HG03442 (cell line): ENCODE measurements at regions not wholly inside any gene's neighbourhood (a gene's known extent, or its start where the extent isn't known, plus 50 kb on each side); places are given as distances from the start of the nearest gene placed in this dataset.
"Not testable (repeated sequence)": the region's sequence is repeated elsewhere in the genome, so short reads cannot be mapped to it uniquely, and the experiment has no call there.

Experiments
- ATAC-seq: cut with Tn5 transposase; IDR thresholded peaks from one replicate; pipeline ENCODE4 v1.9.1; 2021; ENCODE audit warnings: mild to moderate bottlenecking, moderate library complexity; ENCODE audit not compliant: unreplicated experiment

DNA sequence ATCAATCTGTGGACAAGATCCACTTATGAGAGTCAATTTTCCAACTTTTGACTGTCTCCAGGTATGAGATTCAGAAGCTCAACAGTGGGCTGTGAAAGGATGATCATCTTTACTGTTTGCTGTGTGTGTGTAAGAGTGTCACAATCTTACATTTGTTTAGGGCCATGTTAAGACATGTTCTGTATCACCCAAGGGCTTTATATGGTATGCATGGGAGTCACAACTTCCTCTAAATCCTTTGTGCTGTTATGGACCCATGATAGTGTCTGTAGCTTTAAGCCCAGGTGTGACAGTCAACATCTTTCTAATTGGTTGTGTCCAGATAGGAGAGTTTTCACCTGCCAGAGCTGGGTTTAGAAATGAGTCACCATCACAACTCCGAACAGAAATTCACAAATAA lies 70.2 kb downstream of the ZNF726 start:
- not testable (repeated sequence) for ATAC-seq

DNA sequence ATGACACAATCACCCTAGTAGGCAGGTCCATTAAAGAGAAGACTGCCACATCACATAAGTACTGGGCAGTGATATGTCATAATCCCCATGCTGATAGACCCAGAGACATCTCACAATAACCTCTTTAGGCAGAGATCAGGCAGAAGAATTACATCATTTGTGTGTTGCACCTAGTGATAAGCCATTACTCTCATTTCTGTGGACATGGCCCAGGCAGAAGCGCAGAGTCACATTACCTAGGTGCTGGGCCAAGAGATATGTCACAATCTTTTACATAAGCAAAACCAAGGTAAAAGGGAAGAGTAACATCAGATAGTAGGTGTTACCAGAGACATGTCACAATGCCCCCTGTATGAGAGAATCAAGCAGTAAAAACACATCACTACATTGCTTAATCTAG lies 71.9 kb downstream of the ZNF726 start:
- ATAC-seq: no peak

DNA sequence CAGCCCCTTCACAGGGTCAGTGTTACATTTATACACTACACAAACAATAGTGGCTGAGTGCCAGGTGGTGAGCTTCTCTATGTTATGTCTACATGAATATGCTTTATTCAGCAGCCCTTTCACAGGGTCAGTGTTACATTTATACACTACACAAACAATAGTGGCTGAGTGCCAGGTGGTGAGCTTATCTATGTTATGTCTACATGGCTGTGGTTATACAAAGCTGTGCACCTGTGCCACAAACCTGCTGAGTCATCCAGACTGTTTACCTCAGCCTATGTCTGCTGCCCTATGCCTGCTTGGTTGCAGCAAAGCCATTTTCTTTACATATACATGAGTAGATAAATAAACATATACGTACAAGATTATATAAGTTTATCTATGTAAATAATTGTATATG lies 76.5 kb downstream of the ZNF726 start:
- no peak for ATAC-seq

DNA sequence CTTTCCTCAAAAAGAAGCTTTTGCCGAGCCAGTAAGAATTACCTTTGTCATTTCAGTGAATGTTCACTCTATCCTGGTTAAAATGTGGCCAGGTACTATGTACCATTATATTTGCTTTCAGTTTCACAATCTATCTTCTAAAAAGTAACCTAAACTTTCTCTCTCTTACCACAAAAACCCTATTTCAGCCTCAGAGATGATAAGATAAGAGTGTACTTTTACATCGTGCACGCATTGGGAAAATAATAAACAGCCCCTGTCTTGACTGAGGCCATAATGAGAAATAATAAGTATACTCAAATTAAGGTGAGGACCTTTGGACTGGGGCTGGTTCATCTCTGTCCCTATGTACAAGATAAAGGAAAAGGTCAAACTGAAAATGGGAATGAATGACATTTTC lies 77.7 kb downstream of the ZNF726 start:
- ATAC-seq: no peak

DNA sequence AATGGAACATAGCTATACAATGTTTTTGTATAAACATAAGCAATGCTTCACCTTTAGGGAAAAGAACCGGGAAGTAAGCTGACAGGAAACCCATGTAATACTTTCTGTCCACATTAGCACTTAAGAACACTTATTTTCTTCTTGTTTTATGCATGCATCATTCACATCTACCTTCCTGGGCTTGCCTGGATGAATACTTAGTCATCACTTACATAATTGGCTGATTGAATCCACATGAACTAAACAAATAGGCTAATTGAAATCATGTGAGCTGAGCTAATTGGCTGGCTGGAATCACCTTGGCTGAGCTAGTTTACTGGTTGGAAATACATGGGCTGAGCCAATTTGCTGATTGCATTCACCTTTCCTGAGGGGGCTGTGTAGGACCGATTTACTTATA lies 78.8 kb downstream of the ZNF726 start:
- ATAC-seq: no peak

DNA sequence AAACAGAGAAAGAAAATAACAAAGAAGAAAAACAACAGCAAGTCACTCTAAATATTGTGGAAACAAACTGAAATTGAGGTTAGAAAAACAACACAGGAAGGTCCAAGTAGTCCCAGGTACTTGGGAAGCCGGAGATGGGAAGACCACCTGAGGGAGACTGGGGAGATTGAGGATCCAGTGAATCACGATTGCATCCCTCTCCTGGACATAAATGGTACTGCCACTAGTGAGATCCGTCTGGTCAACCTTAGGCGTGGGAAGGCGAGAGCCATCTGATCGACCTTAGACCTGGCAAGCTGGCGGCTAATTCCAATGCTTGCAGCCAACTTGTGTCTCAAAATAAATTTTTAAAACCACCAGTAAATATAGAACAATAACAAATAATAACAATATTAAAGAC lies 81.9 kb downstream of the ZNF726 start:
- no peak for ATAC-seq

DNA sequence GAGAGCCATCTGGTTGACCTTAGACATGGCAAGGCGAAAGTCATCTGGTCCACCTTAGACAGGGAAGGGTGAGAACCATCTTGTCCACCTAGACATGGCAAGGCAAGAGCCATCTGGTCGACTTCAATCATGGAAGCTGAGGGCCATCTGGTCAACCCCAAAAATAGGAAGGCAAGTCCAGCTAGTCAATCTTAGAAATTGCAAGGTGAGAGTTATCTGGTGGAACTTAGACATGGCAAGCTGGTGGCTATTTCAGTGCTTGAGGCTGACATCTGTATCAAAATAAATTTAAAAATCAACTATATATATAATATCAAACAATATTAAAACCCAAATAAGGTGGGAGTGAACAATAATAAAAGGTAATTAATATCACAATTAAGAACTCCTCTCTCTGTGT lies 83.9 kb downstream of the ZNF726 start:
- ATAC-seq: no peak

DNA sequence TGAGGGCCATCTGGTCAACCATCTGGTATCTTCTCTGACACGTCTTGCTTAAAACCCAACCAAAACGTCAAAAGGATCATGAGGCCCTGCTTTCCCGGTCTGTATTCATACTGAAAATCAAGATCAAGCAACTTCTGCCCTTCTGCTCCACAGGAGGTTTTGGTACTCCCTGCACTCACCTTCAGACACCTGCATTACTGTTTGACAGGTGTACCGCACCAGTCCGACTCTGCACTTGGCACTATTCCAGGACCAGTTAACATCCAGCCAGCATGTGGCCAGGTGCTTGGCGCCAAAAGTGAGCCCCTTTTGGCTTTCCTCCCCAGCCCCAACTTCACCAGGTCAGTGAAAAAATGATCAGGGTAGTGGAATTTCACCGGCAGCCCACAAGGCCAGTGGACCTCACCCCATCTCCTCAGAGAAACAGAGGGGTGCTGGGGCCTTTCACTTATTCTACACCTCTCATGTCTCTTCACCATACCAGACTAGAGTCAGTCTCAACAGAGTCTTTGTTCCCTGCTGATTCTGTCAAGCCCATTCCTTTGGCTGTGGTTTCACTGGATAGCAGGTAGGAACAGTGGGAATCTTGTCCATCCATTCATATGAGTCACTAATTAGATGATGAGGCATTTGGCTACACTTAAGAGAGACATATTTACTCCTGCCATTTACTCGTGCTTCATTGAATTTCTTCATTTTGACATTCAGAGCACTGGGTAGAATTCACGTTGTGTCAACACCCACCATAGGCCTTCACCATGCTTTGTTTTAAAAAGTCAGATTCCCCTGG lies 85.3 kb downstream of the ZNF726 start:
- ATAC-seq: no peak

DNA sequence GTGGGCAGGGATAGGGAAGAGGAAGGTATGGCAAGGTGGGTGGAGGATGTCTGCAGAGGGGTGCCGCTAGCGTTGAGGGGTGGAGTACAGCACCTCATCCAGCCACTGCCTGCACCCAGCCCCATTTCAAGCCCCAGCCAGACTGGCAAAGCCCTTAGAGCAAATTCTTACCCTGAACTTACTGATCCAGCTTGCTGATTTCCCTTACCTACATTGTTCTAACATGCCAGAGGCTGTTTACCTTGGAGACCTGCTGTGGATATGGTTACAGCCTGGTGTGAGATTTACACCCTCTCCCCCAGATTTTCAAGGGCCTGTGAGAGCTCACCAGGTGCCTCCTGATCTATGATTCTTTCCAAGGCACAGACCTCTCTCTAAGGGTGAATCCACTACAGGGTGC lies 86.0 kb downstream of the ZNF726 start:
- no peak for ATAC-seq

DNA sequence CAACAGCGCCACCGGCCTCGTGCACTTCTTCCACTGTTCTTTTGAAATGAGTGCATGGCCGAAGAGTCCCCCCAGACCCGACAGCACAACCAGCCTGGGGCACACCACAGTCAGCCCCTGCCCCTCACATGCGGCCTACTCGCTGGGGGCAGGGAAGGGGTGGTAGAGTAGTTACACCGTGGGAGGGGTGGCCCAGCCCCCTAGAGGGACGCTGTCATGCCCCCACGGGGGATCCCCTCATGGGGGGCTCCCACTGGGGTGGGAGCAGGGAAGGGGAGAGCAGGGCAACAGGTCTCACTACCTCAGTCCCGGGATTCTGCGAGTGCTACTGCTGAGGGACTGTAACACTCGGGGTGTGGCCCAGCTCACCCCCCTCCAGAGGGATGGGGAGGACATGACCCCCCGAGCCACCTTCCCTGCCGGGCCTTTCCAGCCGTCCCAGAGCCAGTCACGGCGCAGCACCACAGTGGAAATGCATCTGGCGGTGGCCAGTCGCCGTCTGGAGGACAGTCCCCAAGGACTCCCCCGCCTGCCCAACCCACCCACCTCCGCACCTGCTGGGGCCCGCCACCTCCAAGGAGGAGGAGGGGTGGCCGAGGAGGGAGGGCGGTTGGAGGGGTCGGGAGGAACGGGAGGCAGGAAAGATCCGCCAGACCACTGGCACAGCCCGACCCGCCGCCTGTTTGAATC lies 84.6 kb upstream of the ZNF254 start:
- no peak for ATAC-seq

DNA sequence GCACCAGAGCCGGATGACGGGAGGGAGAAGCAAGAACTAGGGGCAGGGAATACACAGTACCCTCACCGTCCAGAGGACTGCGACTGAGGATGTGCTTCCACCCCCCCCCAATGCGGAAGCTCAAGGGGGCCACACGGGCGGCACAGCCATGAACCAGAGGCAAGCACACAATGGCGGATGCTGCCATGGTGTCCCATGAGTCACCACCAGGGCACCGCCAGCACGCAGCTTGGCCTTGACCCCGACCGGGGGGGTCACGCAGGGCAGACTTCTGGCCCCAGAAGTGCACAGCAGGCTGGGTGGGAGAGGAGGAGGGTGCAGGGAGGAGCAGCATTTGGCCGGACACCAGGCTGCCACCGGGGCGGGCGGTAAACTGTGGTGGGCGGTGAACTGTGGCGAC lies 83.5 kb upstream of the ZNF254 start:
- ATAC-seq: no peak

DNA sequence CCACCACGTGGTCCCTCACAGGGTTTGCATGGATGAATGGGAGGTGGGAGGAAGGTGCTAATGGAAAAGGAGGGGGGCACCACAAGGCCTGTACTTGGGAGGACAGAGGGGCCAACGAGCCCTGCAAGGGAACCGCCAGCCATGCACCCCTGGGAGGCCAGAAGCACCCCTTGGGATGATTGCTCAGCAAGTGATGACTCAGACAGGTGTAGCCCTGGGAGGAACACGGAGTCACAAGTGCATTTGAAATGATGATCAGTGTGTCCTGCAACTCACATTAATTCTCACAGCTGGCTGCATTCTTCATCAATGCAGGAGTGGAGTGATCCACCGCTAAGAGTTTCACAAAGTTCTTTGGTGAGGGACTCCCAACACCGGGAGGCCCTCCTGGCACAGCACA lies 82.8 kb upstream of the ZNF254 start:
- ATAC-seq: no peak

DNA sequence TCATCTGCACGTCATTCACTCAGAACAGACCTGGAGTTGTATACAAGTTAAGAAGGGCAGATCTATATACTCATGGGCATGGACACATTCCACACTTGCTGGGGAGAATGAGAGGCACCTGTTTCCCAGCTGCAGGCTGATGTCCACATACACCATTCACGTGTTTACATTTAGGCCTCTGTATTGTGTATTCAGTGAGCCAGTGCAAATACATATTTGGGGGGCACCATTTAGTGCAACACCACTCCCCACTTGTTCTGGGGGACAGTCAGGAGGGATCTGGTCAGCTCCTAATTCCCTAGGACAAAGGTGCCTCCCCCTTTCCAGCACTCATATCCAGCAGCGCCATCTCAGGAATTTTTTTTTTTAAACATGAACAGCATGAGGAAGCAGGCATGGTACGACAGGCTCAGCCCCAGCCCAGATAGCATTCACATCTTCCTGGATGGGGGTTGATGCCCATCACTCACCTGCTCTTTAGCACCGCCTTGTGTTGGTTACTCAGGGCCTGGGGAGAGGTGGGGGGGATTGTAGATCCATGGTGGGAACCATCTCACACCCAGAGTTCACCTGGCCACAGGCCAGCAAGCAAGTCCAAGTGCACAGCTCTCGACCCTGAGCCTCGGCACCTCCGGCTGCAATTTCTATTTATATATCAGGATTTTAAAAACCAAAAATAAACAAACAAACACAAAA lies 56.9 kb upstream of the ZNF254 start:
- ATAC-seq: no peak

DNA sequence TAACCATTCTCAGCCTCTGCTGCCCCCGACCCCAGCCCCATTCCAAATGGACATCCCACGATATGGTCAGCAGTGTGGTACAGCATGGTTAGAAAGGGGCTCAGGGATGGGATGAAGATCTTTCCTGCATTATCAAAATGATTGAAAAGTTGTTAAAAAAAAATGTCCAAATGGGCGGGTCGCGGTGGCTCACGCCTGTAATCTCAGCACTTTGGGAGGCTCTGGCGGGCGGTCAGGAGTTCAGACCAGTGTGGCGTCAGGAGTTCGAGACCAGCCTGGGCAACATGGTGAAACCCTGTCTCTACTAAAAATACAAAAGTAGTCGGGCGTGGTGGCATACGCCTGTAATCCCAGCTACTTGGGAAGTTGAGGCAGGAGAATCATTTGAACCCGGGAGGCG lies 54.3 kb upstream of the ZNF254 start:
- ATAC-seq: no peak

DNA sequence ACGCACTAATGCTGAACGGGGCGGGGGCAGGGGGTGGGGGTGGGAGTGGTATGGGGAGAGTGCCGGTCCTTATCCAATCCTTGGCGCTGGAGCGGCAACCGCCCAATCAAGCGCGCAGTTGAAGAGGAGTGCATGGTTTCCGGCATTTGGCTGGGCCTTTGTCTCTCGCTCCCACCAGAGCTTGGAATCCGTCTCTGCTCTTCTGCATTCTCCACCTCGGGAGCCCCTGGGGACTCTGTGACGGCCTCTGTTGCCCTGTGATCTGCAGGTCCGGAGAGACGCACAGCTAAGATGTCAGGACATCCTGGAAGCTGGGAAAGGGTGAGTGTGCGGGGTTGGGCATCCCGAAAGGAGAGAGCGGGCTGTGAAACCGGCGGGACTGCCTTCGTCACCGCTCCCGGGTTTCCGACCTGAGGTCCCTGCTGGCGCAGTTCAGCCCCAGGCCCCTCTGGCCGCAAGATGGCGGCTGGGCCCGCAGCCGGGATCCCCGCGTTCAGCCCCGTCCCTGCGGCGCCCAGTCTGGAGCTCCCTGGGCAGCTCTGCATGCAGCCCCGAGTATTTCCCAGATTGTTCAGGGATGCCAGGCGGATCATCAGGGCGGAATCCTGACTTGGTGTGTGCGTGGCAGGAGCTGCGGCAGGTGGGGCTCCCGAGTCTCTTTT lies 53.6 kb upstream of the ZNF254 start:
- peak; percentile 97 for ATAC-seq

DNA sequence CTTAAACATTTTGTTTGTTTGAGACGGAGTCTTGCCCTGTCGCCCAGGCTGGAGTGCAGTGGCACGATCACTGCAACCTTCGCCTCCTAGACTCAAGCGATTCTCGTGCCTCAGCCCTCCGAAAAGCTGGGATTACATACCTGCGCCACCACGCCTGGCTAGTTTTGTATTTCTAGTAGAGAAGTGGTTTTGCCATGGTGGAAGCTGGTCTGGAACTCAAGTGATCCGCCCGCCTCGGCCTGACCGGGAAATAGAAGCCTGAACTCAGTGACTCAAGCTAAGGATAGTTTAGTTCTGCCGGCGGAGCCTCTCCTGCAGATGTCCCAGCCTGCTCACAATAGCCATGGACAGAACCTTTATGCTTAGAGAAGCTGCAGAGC lies 53.0 kb upstream of the ZNF254 start:
- peak; percentile 19 for ATAC-seq

DNA sequence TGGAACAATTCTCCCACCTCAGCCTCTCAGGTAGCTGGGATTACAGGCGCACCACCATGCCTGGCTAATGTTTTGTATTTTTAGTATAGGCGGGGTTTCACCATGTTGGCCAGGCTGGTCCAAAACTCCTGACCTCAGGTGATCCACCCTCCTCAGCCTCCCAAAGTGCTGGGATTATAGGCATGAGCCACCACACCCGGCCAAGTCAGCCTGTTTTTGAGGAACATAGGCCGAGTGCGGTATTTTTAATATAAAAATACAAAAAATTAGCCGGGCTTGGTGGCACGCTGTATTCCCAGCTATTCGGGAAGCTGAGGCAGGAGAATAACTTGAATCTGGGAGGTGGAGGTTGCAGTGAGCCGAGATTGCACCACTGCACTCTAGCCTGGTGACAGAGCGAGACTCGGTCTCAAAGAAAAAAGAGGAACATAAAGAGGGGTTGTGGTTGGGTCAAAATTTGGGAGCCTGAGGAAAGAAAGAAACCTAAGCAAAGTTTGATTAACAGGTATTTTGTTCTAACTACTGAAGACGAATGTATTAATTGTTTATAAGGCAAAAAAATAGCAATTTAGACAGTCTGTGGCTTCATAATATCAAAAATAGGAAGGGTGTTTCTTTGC lies 51.6 kb upstream of the ZNF254 start:
- ATAC-seq: not testable (repeated sequence)
